Cardiac muscle cell (in vitro differentiated cells and primary cell): ENCODE measurements at regions not wholly inside any gene's neighbourhood (a gene's known extent, or its start where the extent isn't known, plus 50 kb on each side); places are given as distances from the start of the nearest gene placed in this dataset.

Source experiments
- DNase-seq, 2 donors: peaks; one replicate each; pipeline versions ENCODE4 v3.0.0 to v3.0.0-alpha.2; 2010 to 2017; ENCODE audit warnings: low read depth in 1 of 2, low spot score in 1 of 2
- H3K27ac ChIP-seq: fragments of 200-600 bp; sonication (generic); 2 replicates; pipeline ENCODE4 v1.5.1; 2016
- H3K27me3 ChIP-seq: fragments of 200-600 bp; sonication (generic); 2 replicates; pipeline ENCODE4 v1.6.0; 2016; ENCODE audit warnings: control low read depth
- H3K36me3 ChIP-seq: fragments of 200-600 bp; sonication (generic); 2 replicates; pipeline ENCODE4 v1.5.1; 2016; ENCODE audit warnings: control low read depth
- H3K4me1 ChIP-seq: fragments of 200-600 bp; sonication (generic); 2 replicates; pipeline ENCODE4 v1.8.1; 2017; ENCODE audit warnings: low read depth, mild to moderate bottlenecking, mixed run types
- H3K4me3 ChIP-seq: fragments of 200-600 bp; sonication (generic); 2 replicates; pipeline ENCODE4 v1.5.1; 2016; ENCODE audit warnings: mild to moderate bottlenecking
- H3K9me3 ChIP-seq: fragments of 200-600 bp; sonication (generic); 2 replicates; pipeline ENCODE4 v1.5.1; 2017; ENCODE audit warnings: low read depth, mild to moderate bottlenecking, control low read depth
- TF ChIP-seq, protein P1 (sequence below): IDR thresholded peaks from 2 replicates; pipeline ENCODE4 v1.5.1; 2012; ENCODE audit warnings: low read depth, mild to moderate bottlenecking, low read length

DNA sequence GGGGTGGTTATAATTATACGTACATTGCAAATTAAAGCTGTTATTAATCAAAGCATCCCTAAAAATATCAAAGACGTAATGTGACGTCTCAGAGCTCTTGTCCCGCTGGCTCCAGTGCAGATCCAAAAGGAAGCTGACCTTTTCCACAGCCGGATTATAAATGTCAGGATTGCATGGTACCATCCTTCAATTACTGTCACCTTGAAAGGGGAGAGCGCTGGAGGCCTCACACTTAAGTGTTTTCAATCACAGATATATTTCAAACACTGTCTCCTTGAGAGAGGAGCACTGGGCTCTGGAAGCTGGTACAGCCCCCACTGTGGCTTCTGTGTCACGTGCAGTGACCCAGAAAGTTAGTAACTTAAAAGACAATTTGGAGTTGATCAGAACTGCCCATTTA is 94.2 kb downstream of the AIPL1 start:
- TF ChIP-seq, protein P1, sequence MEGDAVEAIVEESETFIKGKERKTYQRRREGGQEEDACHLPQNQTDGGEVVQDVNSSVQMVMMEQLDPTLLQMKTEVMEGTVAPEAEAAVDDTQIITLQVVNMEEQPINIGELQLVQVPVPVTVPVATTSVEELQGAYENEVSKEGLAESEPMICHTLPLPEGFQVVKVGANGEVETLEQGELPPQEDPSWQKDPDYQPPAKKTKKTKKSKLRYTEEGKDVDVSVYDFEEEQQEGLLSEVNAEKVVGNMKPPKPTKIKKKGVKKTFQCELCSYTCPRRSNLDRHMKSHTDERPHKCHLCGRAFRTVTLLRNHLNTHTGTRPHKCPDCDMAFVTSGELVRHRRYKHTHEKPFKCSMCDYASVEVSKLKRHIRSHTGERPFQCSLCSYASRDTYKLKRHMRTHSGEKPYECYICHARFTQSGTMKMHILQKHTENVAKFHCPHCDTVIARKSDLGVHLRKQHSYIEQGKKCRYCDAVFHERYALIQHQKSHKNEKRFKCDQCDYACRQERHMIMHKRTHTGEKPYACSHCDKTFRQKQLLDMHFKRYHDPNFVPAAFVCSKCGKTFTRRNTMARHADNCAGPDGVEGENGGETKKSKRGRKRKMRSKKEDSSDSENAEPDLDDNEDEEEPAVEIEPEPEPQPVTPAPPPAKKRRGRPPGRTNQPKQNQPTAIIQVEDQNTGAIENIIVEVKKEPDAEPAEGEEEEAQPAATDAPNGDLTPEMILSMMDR = no peak
- H3K4me3 ChIP-seq = no peak overlapping the region
- H3K36me3 ChIP-seq = no peaks in the 10 kb centered on the region
- H3K27ac ChIP-seq = no peak overlapping the region
- DNase-seq = no peak
- H3K4me1 ChIP-seq = no peaks in the 10 kb centered on the region
- H3K27me3 ChIP-seq = no peaks in the 10 kb centered on the region
- no peaks in the 10 kb centered on the region for H3K9me3 ChIP-seq

DNA sequence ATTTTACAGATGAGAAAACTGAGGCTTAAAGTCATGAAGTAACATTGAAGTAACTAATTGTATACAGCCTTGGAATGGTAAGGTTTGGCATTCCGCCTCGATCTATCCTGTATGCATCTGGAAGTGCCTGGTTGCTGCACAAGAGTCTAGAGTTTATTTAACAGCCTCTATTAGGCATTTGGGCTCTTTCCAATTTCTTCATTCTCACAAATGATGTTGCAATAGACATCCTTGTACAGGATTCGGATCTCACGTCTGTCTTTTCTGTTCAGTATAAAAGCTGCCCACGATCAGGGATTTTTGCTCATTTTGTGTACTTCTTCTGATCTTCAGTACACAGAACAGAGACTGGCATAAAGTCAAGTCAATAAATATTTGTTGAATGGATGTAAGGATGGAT is 100.5 kb downstream of the AIPL1 start:
- Histone ChIP-seq H3K27me3 (peaks cover 5% of the 10 kb centered on the region), H3K4me1 (no peaks in the 10 kb centered on the region), H3K9me3 (no peaks in the 10 kb centered on the region), H3K27ac (no peak overlapping the region), H3K4me3 (no peak overlapping the region), H3K36me3 (no peaks in the 10 kb centered on the region)
- TF ChIP-seq, protein P1 = no peak
- no peak for DNase-seq

DNA sequence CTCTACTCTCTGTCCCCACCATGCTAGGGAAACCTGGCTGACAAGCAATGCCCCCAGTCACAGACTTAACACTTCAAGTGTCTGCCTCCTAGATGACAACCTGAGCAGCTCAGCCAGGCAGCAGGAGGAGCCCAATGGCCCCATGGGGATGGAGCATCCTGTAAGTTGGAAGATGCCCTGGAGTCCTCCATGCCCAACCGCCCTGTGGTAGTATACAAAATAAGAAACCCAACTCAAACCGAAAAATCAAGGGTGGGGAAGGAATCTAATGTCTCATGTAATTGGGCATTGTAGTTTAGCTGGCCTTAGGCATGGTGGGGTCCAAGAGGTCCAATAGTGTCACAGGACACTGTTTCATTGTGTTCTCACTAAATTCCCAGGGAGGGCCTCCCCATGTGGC is 104.0 kb downstream of the AIPL1 start:
- Histone ChIP-seq H3K4me1 (no peaks in the 10 kb centered on the region), H3K9me3 (no peaks in the 10 kb centered on the region), H3K4me3 (no peak overlapping the region), H3K27ac (no peak overlapping the region), H3K27me3 (peaks cover 5% of the 10 kb centered on the region), H3K36me3 (no peaks in the 10 kb centered on the region)
- DNase-seq = no peak
- TF ChIP-seq, protein P1 = no peak

DNA sequence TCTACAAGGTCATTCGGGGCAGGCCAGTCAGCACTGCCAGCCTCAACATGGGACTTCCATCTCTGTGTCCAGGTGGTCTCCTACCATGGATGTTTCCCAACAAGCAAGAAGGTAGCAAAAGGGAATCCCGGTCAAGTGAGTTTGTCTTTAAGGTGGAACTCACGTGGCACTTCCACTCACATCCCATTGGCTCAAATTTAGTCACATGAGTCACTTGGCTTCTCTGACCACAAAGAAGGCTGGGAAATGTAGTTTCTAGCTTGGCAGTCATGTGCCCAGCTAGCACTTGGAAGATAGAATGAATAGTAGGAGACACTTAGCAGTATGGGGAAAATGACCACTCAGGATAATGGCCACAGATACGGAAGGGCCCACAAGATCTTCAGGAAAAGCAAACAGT is 106.6 kb downstream of the AIPL1 start:
- peaks cover 9% of the 10 kb centered on the region for H3K27me3 ChIP-seq
- TF ChIP-seq, protein P1 = no peak
- H3K4me1 ChIP-seq = no peaks in the 10 kb centered on the region
- no peaks in the 10 kb centered on the region for H3K36me3 ChIP-seq
- no peak overlapping the region for H3K27ac ChIP-seq
- H3K9me3 ChIP-seq = no peaks in the 10 kb centered on the region
- DNase-seq = no peak
- H3K4me3 ChIP-seq = no peak overlapping the region

DNA sequence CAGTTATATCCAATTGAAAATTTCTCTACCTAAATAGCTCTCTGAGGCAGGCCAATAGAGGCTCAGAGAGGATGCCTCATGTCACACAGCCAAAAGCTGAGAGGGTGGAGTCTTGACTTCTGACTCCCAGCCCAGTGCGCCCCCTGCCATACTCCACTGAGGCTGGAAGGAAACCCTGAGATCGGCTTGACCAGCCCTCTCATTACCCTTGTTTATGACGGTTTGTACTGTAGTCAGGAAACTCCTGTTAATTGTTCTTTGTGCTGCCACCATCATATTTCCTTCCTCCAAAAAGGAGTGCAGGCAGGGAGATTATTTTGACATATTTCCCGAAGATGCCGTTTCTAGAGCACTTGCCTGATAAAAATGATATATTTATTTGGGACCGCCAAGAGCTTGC is 107.9 kb downstream of the AIPL1 start:
- H3K4me1 ChIP-seq = no peaks in the 10 kb centered on the region

More for the DNA sequence above, 107.9 kb downstream of the AIPL1 start:
- H3K36me3 ChIP-seq = no peaks in the 10 kb centered on the region
- TF ChIP-seq, protein P1 = no peak
- no peaks in the 10 kb centered on the region for H3K9me3 ChIP-seq
- no peak overlapping the region for H3K27ac ChIP-seq
- H3K27me3 ChIP-seq = peaks cover 8% of the 10 kb centered on the region
- no peak overlapping the region for H3K4me3 ChIP-seq
- DNase-seq = no peak
